ENCODE measurements at regions not wholly inside any gene's neighbourhood (a gene's known extent, or its start where the extent isn't known, plus 50 kb on each side); places are given as distances from the start of the nearest gene placed in this dataset.

- TF ChIP-seq EGR1 (IDR thresholded peaks at IDR 0.05): no peak
- no peak for TF ChIP-seq TCF12 (IDR thresholded peaks at IDR 0.05; ENCODE audit: low read depth)
- no peak for TF ChIP-seq NFIC (IDR thresholded peaks at IDR 0.05)
- TF ChIP-seq EP300 (IDR thresholded peaks at IDR 0.05; ENCODE audit: borderline replicate concordance): no peak
- no peak for TF ChIP-seq ZBTB7A (IDR thresholded peaks at IDR 0.05; ENCODE audit: low read depth)
- TF ChIP-seq CREB1 (IDR thresholded peaks at IDR 0.05; ENCODE audit: low read depth): no peak
- no peak for TF ChIP-seq REST (IDR thresholded peaks at IDR 0.05; ENCODE audit: low read depth)
- no peak for TF ChIP-seq FOXM1 (IDR thresholded peaks at IDR 0.05; ENCODE audit: borderline replicate concordance, low read depth)
- TF ChIP-seq YY1 (IDR thresholded peaks at IDR 0.05; ENCODE audit: low read depth): no peak
- TF ChIP-seq USF1 (IDR thresholded peaks at IDR 0.05): no peak
- no peak for TF ChIP-seq TAF1 (IDR thresholded peaks at IDR 0.05; ENCODE audit: low read depth)
- TF ChIP-seq RAD21 (IDR thresholded peaks at IDR 0.05; ENCODE audit: low read depth): no peak
Observed at GRCh38 chr2:878245-878930, 72.3 kb upstream of the SNTG2 start.

DNA sequence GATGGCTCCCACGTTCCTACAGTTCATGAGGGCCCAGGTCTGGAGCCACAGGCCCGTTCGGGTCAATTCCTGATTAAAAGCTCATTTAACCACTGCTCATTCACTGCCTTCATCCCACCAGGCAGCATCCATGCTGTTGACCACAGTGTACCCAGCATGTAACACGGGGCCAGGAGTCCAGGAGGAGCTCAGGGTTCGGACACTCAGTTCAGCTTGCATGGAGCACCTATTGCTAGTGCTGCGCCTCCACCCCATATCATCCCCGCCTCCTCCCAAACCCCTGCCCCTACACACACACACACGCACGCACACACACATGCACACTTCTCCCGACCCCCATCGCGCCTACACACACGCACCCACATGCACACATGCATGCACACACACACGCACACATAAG lies 72.9 kb upstream of the SNTG2 start:
- no peak for TF ChIP-seq CEBPB (IDR thresholded peaks at IDR 0.05)

DNA sequence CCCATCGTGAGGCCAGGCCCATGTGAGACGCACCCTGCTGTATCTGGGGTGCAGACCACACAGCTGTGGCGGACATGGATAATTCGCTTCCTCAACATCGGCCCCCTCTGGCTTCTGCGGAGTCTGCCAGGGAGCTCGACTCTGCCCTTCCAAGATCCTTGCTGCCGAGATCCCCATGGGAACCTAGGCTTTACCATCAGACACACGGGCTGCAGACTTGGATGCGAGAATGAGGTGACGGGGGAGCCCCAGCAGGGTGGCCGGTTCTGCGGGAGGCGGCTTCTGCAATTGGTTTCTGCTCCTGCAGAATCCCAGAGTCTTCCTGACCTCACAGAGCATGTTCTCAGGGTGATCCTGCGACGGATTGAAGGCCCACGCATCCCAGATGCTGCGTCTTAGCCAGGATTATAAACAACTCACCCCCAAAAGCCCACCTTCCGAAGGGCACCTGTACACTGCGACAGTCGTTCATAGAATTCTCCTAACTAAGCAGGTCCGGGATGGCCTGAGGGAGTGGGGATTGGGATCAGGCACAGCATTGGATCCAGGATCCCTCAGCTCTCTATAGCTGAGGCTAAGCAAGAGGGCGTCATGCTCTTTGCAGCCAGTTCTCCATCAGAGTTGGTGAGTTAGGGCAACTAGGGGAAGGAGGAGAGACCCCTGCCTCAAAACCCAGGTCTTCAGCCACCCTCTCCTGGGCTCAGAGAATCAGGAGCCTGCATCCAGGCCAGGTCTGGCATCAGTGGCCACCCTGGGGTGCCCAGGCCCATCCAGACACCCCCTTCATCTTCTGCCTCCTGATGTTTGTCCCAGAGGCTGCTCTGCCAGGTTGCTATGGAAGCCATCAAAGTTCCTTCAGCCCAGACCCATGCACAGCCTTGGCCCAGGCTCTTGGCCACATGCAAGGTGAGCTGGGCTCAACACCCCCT lies 74.7 kb upstream of the SNTG2 start:
- TF ChIP-seq CREB1 (IDR thresholded peaks at IDR 0.05; ENCODE audit: low read depth) (no peak), TAF1 (IDR thresholded peaks at IDR 0.05; ENCODE audit: low read depth) (no peak), ZBTB7A (IDR thresholded peaks at IDR 0.05; ENCODE audit: low read depth) (no peak), NFIC (IDR thresholded peaks at IDR 0.05) (no peak), EP300 (IDR thresholded peaks at IDR 0.05; ENCODE audit: borderline replicate concordance) (no peak)

- TF ChIP-seq TCF12 (IDR thresholded peaks at IDR 0.05; ENCODE audit: low read depth) (no peak), NFIC (IDR thresholded peaks at IDR 0.05) (no peak), ZBTB7A (IDR thresholded peaks at IDR 0.05; ENCODE audit: low read depth) (no peak), CREB1 (IDR thresholded peaks at IDR 0.05; ENCODE audit: low read depth) (no peak)
Observed at GRCh38 chr2:873651-874580, 76.7 kb upstream of the SNTG2 start.

DNA sequence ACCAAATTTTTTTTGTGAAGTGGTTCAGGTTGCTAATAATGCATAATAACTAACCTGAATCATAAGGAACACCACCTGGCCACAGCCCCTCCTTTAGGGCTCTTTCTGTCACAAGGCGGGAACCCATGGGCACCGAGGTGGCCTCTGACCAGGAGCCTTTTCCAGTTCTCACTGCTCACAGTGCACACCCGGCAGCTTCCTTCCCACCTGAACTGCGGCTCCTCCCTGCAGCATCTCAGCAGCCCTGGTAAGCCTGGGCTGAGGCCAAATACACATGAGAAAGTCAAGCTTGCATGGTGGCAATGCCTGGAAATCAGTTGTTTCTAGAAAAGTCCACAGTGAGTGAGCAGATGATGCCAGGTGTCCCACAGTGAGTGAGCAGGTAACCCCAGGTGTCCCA lies 77.6 kb upstream of the SNTG2 start:
- TF ChIP-seq TCF12 (IDR thresholded peaks at IDR 0.05; ENCODE audit: low read depth) (no peak), NFIC (IDR thresholded peaks at IDR 0.05) (no peak), REST (IDR thresholded peaks at IDR 0.05; ENCODE audit: low read depth) (no peak)

- no peak for TF ChIP-seq EGR1 (IDR thresholded peaks at IDR 0.05)
Observed at GRCh38 chr2:871926-872680, 78.5 kb upstream of the SNTG2 start.
